HG03139 (cell line): ENCODE measurements at regions not wholly inside any gene's neighbourhood (a gene's known extent, or its start where the extent isn't known, plus 50 kb on each side); places are given as distances from the start of the nearest gene placed in this dataset.

Source experiments
- ATAC-seq: cut with Tn5 transposase; IDR thresholded peaks from one replicate; pipeline ENCODE4 v1.9.1; 2021; ENCODE audit not compliant: unreplicated experiment

- no peak for ATAC-seq
These were observed 884.7 kb downstream of the BRD1 start for GRCh38 chr22:48942698-48943566.

GRCh38 chr22:48941903-48942575 is 885.6 kb downstream of the BRD1 start:
- ATAC-seq = no peak

- ATAC-seq = no peak
These were observed 886.4 kb downstream of the BRD1 start for GRCh38 chr22:48941033-48941902.

DNA sequence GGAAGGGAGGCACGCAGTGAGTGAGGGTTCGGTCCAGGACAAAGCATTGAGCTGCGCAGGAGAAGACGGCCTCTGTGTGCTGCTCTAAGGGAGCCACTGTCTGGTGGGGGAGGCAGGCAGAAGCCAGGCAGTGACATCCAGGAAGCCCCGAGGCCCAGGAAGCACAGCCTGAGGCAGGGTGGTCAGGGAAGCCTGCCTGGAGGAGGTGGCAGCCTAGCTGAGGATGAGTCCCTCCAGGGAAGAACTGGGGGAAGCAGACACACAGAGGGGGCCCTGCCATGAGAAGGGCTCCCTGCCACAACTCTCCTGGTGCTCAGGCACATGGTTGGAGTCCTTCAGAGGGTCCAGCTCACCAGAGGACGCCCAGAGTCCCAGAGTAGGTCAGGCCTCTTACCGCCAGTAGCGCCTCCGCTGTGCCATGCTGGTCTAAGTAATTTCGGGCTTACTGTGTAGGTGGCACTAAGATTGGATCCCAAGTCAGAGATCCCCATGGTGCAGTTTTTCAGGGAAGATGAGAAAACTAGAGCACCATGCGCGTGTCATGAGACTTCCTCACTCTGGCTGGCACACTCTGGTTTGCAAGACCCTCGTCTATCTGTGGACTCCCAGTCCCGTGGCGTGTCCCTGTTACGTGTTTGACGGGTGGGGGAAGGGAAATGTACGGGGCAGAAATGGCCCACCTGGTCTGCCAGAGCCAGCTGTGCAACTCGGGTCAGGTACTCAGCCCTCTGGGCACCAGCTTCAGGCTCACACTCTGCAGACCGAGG is 887.2 kb downstream of the BRD1 start:
- no peak for ATAC-seq

DNA sequence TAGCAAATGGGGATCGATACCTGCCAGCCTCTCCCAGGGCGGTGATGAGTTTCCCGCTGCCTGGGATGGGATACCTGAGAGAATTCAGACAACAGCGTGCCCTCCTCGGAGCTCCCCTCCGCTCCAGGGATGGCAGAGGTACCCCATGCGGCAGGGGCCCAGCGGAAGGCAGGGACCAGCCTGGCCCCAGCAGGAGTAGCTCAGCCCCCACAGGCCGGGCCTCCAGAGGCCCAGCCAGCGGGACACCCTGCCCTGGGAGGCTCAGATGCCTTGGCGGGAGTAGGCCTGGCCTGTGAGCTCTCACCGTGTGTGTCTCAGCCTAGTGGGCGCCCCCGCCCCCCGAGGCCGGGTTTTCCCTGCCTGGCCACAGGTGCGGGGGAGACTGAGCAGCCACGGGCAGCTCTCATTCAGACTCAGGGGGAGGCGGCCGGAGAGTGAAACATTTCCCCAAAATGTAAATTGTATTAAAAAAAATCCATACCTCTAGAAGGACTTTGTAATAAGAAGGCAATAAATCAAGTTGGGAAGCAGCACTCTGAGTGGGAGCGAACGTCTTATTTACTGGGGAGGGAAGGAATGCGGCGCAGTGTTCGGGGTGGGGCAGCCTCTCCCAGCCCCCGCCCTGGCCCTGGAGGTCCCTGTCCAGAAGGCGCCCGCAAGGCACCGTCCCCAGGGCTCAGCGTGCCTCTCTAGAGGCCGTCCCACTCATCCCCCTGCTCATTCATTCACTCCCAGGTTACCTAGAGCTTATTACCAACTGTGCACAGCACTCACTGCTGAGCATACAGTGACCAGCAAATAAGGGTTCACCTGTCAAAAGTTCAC is 888.0 kb downstream of the BRD1 start:
- ATAC-seq = no peak

GRCh38 chr22:48938741-48939140 is 888.9 kb downstream of the BRD1 start:
- ATAC-seq = no peak

- no peak for ATAC-seq
These were observed 890.5 kb downstream of the BRD1 start for GRCh38 chr22:48937032-48937639.

GRCh38 chr22:48936391-48936790 is 891.3 kb downstream of the BRD1 start:
- ATAC-seq = no peak

DNA sequence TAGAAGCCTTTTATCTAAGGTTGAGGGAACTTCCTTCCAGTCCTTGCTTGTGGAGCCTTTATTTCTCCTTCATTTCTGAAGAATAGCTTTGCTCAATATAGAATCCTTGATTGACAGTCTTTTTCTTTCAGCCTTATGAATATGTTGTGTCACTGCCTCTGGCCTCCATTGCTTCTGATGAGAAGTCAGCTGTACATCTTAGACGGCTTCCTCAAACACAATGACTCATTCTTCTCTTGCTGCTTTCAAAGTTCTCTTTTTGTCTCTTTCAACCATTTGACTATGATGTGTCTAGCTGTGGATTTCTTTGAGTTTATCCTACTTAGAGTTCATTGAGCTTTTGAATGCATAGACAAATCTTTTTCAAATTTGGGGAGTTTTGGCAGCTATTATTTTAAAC is 893.2 kb downstream of the BRD1 start:
- no peak for ATAC-seq

- no peak for ATAC-seq
These were observed 896.2 kb downstream of the BRD1 start for GRCh38 chr22:48931452-48931851.

DNA sequence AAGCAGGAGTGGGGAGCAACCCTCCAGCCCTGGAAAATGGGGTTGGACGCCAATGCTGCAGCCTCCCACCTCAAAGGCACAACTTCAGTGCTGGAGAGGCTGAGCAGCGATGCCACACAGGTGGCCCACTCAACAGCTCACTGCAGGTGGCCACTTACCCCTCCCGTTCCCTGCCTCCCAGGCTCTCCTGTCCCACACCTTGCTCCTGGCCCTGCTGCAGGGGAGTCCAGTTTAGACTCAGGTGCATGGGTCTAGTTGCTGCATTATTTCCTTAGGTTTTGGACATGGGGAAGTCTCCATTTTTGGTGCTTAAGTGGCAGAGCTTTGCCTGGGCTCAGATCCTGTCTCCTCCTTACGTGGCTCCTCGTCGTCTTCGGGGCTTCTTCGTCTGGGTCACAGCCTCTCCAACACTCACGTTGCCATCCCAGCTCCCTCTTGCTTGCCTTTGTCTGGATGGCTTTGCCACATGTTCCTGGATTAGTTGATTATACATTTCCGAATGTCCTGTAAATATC is 898.3 kb downstream of the BRD1 start:
- ATAC-seq = no peak

DNA sequence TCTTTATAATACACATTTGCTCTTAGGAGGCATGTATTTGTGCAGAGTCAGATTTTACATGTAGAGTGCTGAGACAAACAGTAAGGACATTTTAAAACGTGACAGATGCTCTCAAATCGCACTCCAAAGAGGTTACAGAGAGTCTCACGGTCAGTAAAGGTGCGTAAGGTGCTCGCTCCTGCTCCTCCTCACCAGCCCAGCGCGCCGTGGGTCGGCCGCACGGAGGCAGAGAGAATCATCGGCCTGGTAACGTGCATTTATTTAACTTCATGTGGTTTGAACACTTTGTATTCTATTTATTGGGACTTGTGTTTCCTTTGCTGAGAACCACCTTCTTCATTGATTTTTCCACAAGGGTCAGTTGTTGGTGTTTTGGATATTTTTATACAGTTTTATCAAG is 900.1 kb downstream of the BRD1 start:
- no peak for ATAC-seq

GRCh38 chr22:48926643-48927042 is 901.0 kb downstream of the BRD1 start:
- ATAC-seq = no peak

GRCh38 chr22:48926136-48926535 is 901.5 kb downstream of the BRD1 start:
- no peak for ATAC-seq

- ATAC-seq = no peak
These were observed 902.2 kb downstream of the BRD1 start for GRCh38 chr22:48925450-48925849.

DNA sequence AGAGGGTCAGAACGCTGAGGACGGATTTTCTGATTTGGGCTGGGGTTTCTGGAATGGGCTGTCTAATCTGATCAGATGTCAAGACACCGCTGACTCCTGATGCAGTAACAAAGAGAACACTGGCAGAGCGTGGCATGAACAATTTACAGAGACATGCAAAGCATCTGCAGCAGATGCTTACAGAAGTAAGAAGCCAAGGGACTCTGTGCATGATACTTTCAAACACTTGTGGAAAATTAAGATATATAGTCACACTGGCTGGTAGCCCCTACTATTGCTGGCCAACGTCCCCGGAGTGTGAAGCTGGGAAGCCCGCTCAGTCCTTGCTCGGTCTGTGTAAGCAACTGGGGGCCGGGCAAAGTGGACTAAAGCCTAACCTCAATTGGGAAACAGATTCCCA is 903.7 kb downstream of the BRD1 start:
- no peak for ATAC-seq

DNA sequence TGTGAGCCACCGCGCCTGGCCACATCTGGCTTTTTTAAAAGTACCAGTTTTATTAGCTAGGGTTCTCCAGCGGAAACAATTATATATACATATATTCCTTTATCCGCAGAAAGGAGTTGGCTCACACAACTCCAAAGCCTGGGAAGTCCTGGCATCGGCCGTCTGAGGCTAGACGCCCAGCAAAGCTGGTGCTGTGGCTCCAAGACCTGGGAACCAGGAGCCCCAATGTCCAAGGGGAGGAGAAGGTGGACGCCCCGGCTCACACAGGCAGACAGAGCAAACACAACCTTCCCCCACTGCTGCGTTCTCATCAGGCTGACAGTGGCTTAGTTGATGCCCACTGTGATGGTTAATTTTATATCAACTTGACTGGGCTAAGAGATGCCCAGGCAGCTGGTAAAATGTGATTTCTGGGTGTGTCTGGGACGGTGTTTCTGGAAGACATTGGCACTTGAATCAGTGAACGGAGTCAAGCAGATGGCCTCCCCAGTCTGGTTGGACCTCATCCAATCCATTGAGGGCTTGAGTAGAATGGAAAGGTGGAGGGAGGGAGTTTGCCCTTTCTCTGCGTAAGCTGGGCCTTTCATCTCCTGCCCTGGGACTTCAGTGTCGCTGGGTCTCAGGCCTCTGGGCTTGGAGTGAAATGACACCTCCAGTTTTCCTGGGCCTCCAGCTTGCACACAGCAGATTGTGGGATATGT is 904.4 kb downstream of the BRD1 start:
- ATAC-seq = no peak

GRCh38 chr22:48921411-48921903 is 906.2 kb downstream of the BRD1 start:
- ATAC-seq = no peak
